Astrocyte (in vitro differentiated cells and primary cell): ENCODE measurements at regions not wholly inside any gene's neighbourhood (a gene's known extent, or its start where the extent isn't known, plus 50 kb on each side); places are given as distances from the start of the nearest gene placed in this dataset.
"Not testable (repeated sequence)": the region's sequence is repeated elsewhere in the genome, so short reads cannot be mapped to it uniquely, and the experiment has no call there.

ENCODE experiments used
- DNase-seq: peaks from one replicate; pipeline ENCODE4 v3.0.0-alpha.2; 2010; ENCODE audit warnings: low read depth
- FAIRE-seq: peaks from 2 replicates; lab custom pipeline; 2011; peaks lifted over from hg19 to GRCh38; lab: Jason Lieb, UNC
- H2AFZ ChIP-seq: 2 replicates; pipeline ENCODE4 v1.6.0; 2012; ENCODE audit warnings: low read depth, low read length, inconsistent platforms
- H3K27ac ChIP-seq: 2 replicates; pipeline ENCODE4 v1.5.1; 2011; ENCODE audit warnings: low read depth, low read length, inconsistent platforms
- H3K27me3 ChIP-seq: 2 replicates; pipeline ENCODE4 v1.6.0; 2011; ENCODE audit warnings: low read length, inconsistent platforms; ENCODE audit not compliant: insufficient read depth
- H3K36me3 ChIP-seq: 2 replicates; pipeline ENCODE4 v1.5.1; 2011; ENCODE audit warnings: low read length, inconsistent platforms; ENCODE audit not compliant: insufficient read depth
- H3K4me1 ChIP-seq: 2 replicates; pipeline ENCODE4 v1.5.1; 2011; ENCODE audit warnings: low read length, inconsistent platforms; ENCODE audit not compliant: insufficient read depth
- H3K4me2 ChIP-seq: 2 replicates; pipeline ENCODE4 v1.6.0; 2012; ENCODE audit warnings: low read length, inconsistent platforms
- H3K4me3 ChIP-seq: 2 replicates; pipeline ENCODE4 v1.5.1; 2011; ENCODE audit warnings: low read depth, mild to moderate bottlenecking, low read length, inconsistent platforms; ENCODE audit not compliant: insufficient read depth
- H3K79me2 ChIP-seq: 2 replicates; pipeline ENCODE4 v1.6.0; 2012; ENCODE audit warnings: mild to moderate bottlenecking, low read length, inconsistent platforms; ENCODE audit not compliant: insufficient read depth
- H3K9ac ChIP-seq: 2 replicates; pipeline ENCODE4 v1.6.0; 2012; ENCODE audit warnings: mild to moderate bottlenecking, low read length, inconsistent platforms
- H3K9me3 ChIP-seq: 2 replicates; pipeline ENCODE4 v1.5.1; 2012; ENCODE audit warnings: low read depth, mild to moderate bottlenecking, low read length, inconsistent platforms; ENCODE audit not compliant: insufficient read depth
- H4K20me1 ChIP-seq: 2 replicates; pipeline ENCODE4 v1.6.0; 2012; ENCODE audit warnings: low read length, inconsistent platforms; ENCODE audit not compliant: insufficient read depth
- H3K27ac Mint-ChIP-seq: one replicate; pipeline ENCODE4 v1.8.0; 2021; ENCODE audit warnings: mild to moderate bottlenecking, mixed read lengths; ENCODE audit not compliant: unreplicated experiment
- H3K27me3 Mint-ChIP-seq: one replicate; pipeline ENCODE4 v1.8.0; 2021; ENCODE audit warnings: low read depth, mixed read lengths; ENCODE audit not compliant: unreplicated experiment
- H3K36me3 Mint-ChIP-seq: one replicate; pipeline ENCODE4 v1.8.0; 2021; ENCODE audit warnings: low read depth, mixed read lengths; ENCODE audit not compliant: unreplicated experiment
- H3K4me1 Mint-ChIP-seq: one replicate; pipeline ENCODE4 v1.8.0; 2021; ENCODE audit warnings: low read depth, mixed read lengths; ENCODE audit not compliant: unreplicated experiment
- H3K4me3 Mint-ChIP-seq: one replicate; pipeline ENCODE4 v1.8.0; 2021; ENCODE audit warnings: mild to moderate bottlenecking, moderate library complexity, mixed read lengths; ENCODE audit not compliant: unreplicated experiment
- H3K9me3 Mint-ChIP-seq: one replicate; pipeline ENCODE4 v1.8.0; 2021; ENCODE audit warnings: mild to moderate bottlenecking, mixed read lengths; ENCODE audit not compliant: unreplicated experiment
- CTCF ChIP-seq: IDR thresholded peaks from 2 replicates; pipeline ENCODE4 v1.5.1; 2011; ENCODE audit warnings: low read depth, mild to moderate bottlenecking, inconsistent platforms, low read length, moderate library complexity; ENCODE audit not compliant: insufficient read depth
- EZH2 ChIP-seq: IDR thresholded peaks from 2 replicates; pipeline ENCODE4 v1.6.1; 2012; ENCODE audit warnings: mild to moderate bottlenecking, low read length, inconsistent platforms; ENCODE audit not compliant: insufficient read depth

GRCh38 chr12:127170226-127171180 lies 1096.5 kb upstream of the TMEM132C start:
- H3K9me3 Mint-ChIP-seq: peaks cover 21% of the 10 kb centered on the region
- no peak overlapping the region for H3K4me3 Mint-ChIP-seq
- Histone ChIP-seq H3K4me3 (no peak overlapping the region), H3K27ac (no peak overlapping the region), H4K20me1 (no peaks in the 10 kb centered on the region), H3K4me1 (no peaks in the 10 kb centered on the region), H3K9me3 (no peaks in the 10 kb centered on the region), H3K4me2 (no peak overlapping the region), H3K27me3 (no peaks in the 10 kb centered on the region), H3K79me2 (no peaks in the 10 kb centered on the region), H3K36me3 (no peaks in the 10 kb centered on the region), H3K9ac (no peak overlapping the region), H2AFZ (no peak overlapping the region)
- H3K27me3 Mint-ChIP-seq: no peaks in the 10 kb centered on the region
- H3K4me1 Mint-ChIP-seq: no peaks in the 10 kb centered on the region
- no peaks in the 10 kb centered on the region for H3K36me3 Mint-ChIP-seq
- no peak overlapping the region for H3K27ac Mint-ChIP-seq
- TF ChIP-seq CTCF (no peak), EZH2 (no peak)
- DNase-seq (no peak), FAIRE-seq (no peak)

- Histone ChIP-seq H4K20me1 (no peaks in the 10 kb centered on the region), H3K27me3 (no peaks in the 10 kb centered on the region), H3K9me3 (peaks cover 11% of the 10 kb centered on the region), H3K4me3 (no peak overlapping the region), H3K79me2 (no peaks in the 10 kb centered on the region), H3K9ac (no peak overlapping the region), H2AFZ (no peak overlapping the region), H3K4me1 (no peaks in the 10 kb centered on the region), H3K36me3 (no peaks in the 10 kb centered on the region), H3K27ac (no peak overlapping the region), H3K4me2 (no peak overlapping the region)
- no peak for DNase-seq
- no peak overlapping the region for H3K4me3 Mint-ChIP-seq
- H3K27ac Mint-ChIP-seq: no peak overlapping the region
- no peaks in the 10 kb centered on the region for H3K27me3 Mint-ChIP-seq
- no peaks in the 10 kb centered on the region for H3K36me3 Mint-ChIP-seq
- no peak for FAIRE-seq
- H3K9me3 Mint-ChIP-seq: peaks cover 18% of the 10 kb centered on the region
- TF ChIP-seq EZH2 (no peak), CTCF (no peak)
- no peaks in the 10 kb centered on the region for H3K4me1 Mint-ChIP-seq
Observed at GRCh38 chr12:127172861-127173260, 1094.1 kb upstream of the TMEM132C start.

- not testable (repeated sequence) for H3K36me3 Mint-ChIP-seq, FAIRE-seq, H3K27ac ChIP-seq, H2AFZ ChIP-seq, H3K4me2 ChIP-seq, H3K27ac Mint-ChIP-seq, H3K79me2 ChIP-seq, H3K27me3 ChIP-seq, H4K20me1 ChIP-seq, DNase-seq, H3K9ac ChIP-seq, H3K4me3 ChIP-seq, H3K36me3 ChIP-seq, H3K4me3 Mint-ChIP-seq, H3K4me1 ChIP-seq, H3K4me1 Mint-ChIP-seq, H3K27me3 Mint-ChIP-seq
- H3K9me3 Mint-ChIP-seq: peaks cover 22% of the 10 kb centered on the region
- H3K9me3 ChIP-seq: peaks cover 13% of the 10 kb centered on the region
Observed at GRCh38 chr12:127173971-127174370, 1093.0 kb upstream of the TMEM132C start.
